ENCODE measurements at regions not wholly inside any gene's neighbourhood (a gene's known extent, or its start where the extent isn't known, plus 50 kb on each side); places are given as distances from the start of the nearest gene placed in this dataset.

DNA sequence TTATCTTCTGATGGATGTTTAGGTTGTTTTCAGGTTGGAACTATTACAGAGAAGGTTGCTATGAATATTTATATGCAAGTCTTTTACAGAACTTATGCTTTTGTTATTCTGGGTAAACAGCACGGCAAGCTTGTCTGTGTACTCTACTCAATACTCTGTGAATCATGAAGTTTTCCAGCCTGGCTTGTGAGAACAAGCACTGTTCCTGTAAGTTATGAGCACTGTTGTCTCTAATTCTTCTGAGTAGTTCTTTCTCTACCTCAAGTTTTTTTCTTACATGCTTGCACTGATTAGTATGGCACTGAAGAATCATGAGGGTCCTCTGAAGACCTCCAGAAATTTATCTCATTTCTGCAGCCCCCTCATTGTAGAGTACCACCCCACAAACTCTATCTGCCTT lies 496.9 kb downstream of the KCTD12 start (continued):
- TF ChIP-seq, protein P1, sequence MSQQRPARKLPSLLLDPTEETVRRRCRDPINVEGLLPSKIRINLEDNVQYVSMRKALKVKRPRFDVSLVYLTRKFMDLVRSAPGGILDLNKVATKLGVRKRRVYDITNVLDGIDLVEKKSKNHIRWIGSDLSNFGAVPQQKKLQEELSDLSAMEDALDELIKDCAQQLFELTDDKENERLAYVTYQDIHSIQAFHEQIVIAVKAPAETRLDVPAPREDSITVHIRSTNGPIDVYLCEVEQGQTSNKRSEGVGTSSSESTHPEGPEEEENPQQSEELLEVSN (IDR thresholded peaks at IDR 0.05), result no peak
- no peak for TF ChIP-seq NANOG (IDR thresholded peaks at IDR 0.05; ENCODE audit: insufficient read depth, low read depth, low read length, poor library complexity, severe bottlenecking)

Measured in H1 (cell line).